ENCODE measurements at regions not wholly inside any gene's neighbourhood (a gene's known extent, or its start where the extent isn't known, plus 50 kb on each side); places are given as distances from the start of the nearest gene placed in this dataset.

GRCh38 chr2:205878999-205879762 is 196.9 kb downstream of the NRP2 start:
- no peak for DNase-seq (ENCODE audit: low spot score)
- H3K27ac ChIP-seq, result no peak overlapping the region
- H3K4me3 ChIP-seq, result no peak overlapping the region
- no peak for TF ChIP-seq CTCF (IDR thresholded peaks at IDR 0.05)

- TF ChIP-seq CTCF (IDR thresholded peaks at IDR 0.05), result no peak
- no peak overlapping the region for H3K27ac ChIP-seq
- DNase-seq (ENCODE audit: low spot score), result no peak
- H3K4me3 ChIP-seq, result no peak overlapping the region
Measured at GRCh38 chr2:205877496-205877895, 195.2 kb downstream of the NRP2 start.

- TF ChIP-seq CTCF (IDR thresholded peaks at IDR 0.05), result no peak
- H3K27ac ChIP-seq, result no peak overlapping the region
Measured at GRCh38 chr2:205876127-205876526, 193.8 kb downstream of the NRP2 start.

GRCh38 chr2:205872716-205873115 is 190.4 kb downstream of the NRP2 start:
- no peak for TF ChIP-seq CTCF (IDR thresholded peaks at IDR 0.05)
- Histone ChIP-seq H3K4me3 (no peak overlapping the region), H3K27ac (no peak overlapping the region)
- DNase-seq (ENCODE audit: low spot score), result no peak

More at GRCh38 chr2:205876127-205876526, 193.8 kb downstream of the NRP2 start:
- no peak overlapping the region for H3K4me3 ChIP-seq
- no peak for DNase-seq (ENCODE audit: low spot score)

GRCh38 chr2:205869439-205869838 is 187.1 kb downstream of the NRP2 start:
- DNase-seq (ENCODE audit: low spot score), result no peak
- Histone ChIP-seq H3K4me3 (no peak overlapping the region), H3K27ac (no peak overlapping the region)
- no peak for TF ChIP-seq CTCF (IDR thresholded peaks at IDR 0.05)

GRCh38 chr2:205868773-205869333 is 186.6 kb downstream of the NRP2 start:
- no peak for DNase-seq (ENCODE audit: low spot score)
- Histone ChIP-seq H3K4me3 (no peak overlapping the region), H3K27ac (no peak overlapping the region)
- TF ChIP-seq CTCF (IDR thresholded peaks at IDR 0.05), result no peak

GRCh38 chr2:205868053-205868452 is 185.8 kb downstream of the NRP2 start:
- no peak overlapping the region for H3K27ac ChIP-seq
- no peak for TF ChIP-seq CTCF (IDR thresholded peaks at IDR 0.05)
- no peak overlapping the region for H3K4me3 ChIP-seq
- no peak for DNase-seq (ENCODE audit: low spot score)
